Tongue (tissue), 1 donor: ENCODE measurements at regions not wholly inside any gene's neighbourhood (a gene's known extent, or its start where the extent isn't known, plus 50 kb on each side); places are given as distances from the start of the nearest gene placed in this dataset.

ENCODE experiments used
- DNase-seq: peaks from one replicate; pipeline ENCODE4 v3.0.0-alpha.2; 2015

- DNase-seq, result no peak
Observed at GRCh38 chr4:3715855-3716630, 50.1 kb upstream of the ADRA2C start.

DNA sequence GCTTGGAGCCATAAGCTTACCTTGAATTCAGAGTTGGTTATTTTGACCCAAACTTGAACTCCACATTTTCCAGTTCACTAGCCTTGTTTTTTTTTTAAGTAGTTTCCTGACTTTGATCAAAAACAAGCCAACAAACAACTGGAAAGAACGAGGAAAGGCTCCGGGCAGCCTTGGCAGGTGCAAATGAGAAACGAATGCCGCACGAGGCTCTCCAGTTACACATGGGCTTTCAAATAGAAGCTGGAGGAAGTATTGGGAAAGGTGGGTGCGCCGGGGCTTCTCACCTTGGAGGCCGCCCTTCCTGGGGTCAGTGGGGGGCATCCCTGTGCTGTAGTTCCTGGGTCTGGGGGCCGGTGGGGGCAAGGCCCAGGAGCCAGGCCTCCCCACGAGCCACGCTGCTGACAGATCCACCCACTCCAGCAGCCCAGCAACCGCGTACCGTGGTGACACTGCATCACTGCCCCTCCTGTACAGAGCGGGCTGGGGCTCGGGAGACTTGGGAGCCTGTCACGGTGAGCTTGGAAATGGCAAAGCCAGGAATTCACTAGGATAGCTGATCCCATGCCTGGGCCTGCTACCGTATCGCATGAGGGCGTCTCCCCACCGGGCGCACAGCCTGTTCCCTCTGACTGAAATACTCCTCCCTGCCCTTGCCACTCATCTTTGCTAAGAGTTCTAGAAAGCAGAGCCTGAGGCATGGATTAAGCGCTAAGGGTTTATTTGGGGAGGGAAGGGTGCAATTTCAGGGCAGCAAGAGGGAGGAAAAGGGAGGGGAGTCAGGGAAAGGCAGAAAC is 50.9 kb upstream of the ADRA2C start:
- peak; percentile 73 for DNase-seq

- DNase-seq, result no peak
Observed at GRCh38 chr4:3714642-3715001, 51.6 kb upstream of the ADRA2C start.

GRCh38 chr4:3713817-3714641 is 52.2 kb upstream of the ADRA2C start:
- DNase-seq, result no peak

DNA sequence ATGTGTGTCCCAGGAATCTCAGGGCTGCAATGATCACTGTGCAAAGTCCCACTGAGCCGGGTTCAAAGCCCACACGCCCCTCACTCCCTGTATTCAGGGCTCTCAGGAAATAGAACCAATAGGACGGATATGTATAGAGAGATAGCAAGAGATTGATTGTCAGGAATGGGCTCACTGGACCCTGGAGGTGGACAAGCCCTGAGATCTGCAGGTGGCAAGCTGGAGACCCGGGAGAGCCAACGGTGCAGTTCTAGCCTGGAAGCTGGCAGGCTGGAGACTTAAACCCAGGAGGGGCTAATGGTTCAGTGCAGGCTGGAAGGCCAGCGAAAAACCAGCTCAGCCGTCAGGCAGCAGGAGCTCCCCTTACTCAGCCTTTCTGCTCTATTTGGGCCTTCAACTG is 52.8 kb upstream of the ADRA2C start:
- no peak for DNase-seq

DNA sequence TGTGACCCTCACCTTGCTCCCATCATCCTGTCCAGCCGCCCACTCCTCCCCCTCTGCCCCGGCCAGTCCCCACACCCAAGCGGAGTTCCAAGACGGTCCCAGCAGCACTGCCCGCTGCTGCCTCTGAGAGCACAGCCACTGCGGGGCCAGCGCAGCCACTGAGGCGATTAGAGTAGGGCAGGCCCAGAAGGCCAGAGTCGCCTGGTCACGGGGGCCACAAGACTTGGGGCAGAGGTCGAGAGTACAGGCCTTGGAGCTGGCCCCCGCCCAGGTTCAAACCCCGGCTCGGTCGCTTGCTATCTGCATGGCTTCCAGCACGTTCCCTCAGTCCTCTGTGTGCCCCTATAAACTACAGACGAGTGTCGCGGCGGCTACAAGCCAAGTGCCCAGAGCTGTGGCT is 53.2 kb upstream of the ADRA2C start:
- no peak for DNase-seq

GRCh38 chr4:3712112-3712805 is 53.9 kb upstream of the ADRA2C start:
- DNase-seq, result no peak

GRCh38 chr4:3711183-3712111 is 54.7 kb upstream of the ADRA2C start:
- DNase-seq, result no peak

- DNase-seq, result no peak
Observed at GRCh38 chr4:3710451-3711182, 55.6 kb upstream of the ADRA2C start.

GRCh38 chr4:3709846-3710441 is 56.2 kb upstream of the ADRA2C start:
- no peak for DNase-seq

DNA sequence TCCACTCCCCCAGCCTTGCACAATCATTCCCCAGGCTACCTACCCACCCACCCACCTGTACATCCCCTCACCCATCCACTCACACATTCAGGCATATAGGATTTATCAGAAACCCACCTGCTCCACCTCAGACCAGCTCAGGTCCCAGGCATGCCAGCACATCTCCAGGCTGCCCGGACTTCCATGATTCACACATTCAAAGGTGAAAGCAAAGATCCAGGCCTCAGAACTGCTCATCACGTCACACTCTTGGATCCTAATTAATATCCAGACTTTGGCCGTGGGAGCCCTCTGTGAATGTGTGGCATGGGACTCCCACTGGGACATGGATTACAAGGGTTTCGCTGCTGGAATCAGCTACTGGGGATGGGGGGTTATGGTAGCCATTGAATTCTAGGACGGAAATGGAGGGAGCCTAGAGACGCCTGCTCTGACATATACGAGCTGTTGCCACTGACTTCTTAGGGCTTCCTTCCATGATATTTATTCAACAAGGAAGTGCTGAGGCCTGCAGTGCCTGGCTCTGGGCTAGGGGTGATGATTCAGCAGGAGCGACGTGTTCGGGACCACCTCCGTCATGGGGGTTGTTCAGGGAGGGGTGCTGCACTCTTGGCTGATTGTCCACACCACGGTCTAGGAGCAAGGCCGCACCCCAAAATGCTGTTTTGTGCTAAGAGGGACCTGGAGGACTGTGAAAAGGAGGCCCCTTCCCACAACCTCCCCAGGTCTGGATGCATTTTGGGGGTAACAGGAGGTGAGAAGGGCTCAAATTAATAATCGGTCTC is 56.9 kb upstream of the ADRA2C start:
- no peak for DNase-seq

GRCh38 chr4:3708611-3709010 is 57.6 kb upstream of the ADRA2C start:
- no peak for DNase-seq

DNA sequence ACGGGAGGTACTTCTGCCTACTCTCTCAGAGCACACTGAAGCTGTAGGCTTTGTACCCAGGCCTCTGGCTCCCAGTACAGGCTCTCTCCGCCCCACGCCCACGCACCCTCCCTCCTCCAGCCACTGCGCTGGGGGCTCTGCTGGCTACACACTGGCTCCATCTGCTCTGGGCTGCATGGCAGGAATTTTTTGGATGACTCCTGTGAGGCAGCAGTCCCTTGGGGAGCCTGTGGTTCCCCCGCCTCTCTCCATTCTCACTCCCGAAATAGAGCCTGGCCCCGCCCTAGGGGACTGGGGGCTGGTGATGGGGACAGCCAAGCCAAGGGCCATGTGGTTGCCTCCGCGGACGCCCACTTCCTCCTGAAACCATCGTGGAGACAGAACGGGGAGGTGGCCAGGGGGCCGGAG is 58.1 kb upstream of the ADRA2C start:
- peak; percentile 85 for DNase-seq

GRCh38 chr4:3707423-3708102 is 58.6 kb upstream of the ADRA2C start:
- peak; percentile 44 for DNase-seq

- no peak for DNase-seq
Observed at GRCh38 chr4:3706565-3707422, 59.4 kb upstream of the ADRA2C start.

DNA sequence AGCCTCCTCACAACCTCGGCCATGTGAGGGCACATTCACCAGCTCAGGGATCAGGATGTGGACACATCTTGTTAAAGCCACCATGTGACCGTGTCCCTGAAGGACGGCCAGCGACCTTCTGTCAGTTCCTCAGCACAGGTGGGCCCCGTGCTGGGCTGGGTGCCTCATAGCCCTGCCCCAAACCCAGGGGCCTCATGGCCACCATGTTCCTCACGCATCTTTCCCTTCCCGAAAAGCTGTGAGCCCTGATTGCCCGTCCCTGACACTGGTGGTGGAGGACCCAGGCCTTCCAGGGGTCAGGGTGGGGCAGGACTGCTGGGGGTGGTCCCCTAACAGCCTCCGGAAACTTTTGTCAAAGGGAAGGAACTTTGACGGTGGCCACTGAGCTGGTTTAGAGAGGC is 60.1 kb upstream of the ADRA2C start:
- DNase-seq, result no peak

DNA sequence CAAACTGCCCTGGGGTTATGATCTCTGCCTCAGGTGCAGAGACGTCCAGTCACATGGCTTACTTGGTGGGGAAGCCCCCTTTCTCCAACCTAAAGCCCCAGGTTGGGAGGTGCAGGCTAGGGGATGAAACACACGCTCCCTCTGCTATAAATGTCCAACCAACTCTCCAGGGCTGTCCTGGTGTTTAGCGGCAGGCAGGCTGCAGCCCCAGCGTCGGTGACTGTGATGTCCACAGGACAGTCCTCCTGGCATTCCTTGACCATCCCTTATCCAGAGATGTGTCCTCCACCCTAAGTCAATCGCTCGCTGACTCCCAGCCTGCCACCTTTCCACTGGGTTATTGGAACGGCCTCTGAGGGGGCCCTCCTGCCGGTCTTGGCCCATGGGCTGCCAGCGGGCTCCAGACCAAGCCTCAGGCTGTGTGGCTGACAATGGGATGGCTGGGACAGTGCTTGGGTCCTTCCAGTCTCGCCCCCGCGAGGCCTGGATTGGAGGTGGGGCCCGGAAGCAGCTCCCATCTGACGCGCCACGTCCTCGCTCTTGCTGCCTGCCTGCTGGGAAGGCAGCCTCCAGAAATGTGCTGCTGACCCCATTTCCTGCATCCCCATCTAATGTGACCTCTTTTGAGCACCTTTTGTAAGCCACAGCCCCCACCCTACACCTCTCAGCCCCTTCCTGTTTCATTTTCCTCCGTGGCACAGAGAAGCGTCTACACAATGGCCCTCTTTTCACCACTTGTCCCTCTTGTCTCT is 60.8 kb upstream of the ADRA2C start:
- no peak for DNase-seq
